Gastroesophageal sphincter (tissue), 3 donors: ENCODE measurements at regions not wholly inside any gene's neighbourhood (a gene's known extent, or its start where the extent isn't known, plus 50 kb on each side); places are given as distances from the start of the nearest gene placed in this dataset.

Source experiments
- EP300 ChIP-seq: sonication (generic); formaldehyde crosslinking; IDR thresholded peaks from one replicate; pipeline ENCODE4 v1.6.1; 2017; ENCODE audit warnings: antibody characterized with exemption, mild to moderate bottlenecking
- POLR2A ChIP-seq, 2 donors: fragments of 450-650 bp; IDR thresholded peaks; one replicate each; pipeline ENCODE4 v1.6.1; 2017; ENCODE audit warnings: antibody characterized with exemption in 2 of 2, mild to moderate bottlenecking in 2 of 2, moderate library complexity in 1 of 2
- POLR2AphosphoS5 ChIP-seq: sonication (generic); formaldehyde crosslinking; IDR thresholded peaks from one replicate; pipeline ENCODE4 v1.6.1; 2017; ENCODE audit warnings: antibody characterized with exemption
- TF ChIP-seq, protein P1 (sequence below), 4 experiments: fragments of 200-600 bp in 2 of 4; fragments of 450-650 bp in 2 of 4; sonication (generic) in 1 of 4; IDR thresholded peaks; one replicate each; pipeline ENCODE4 v1.5.1; 2017 to 2019; ENCODE audit warnings: antibody characterized with exemption in 4 of 4, mild to moderate bottlenecking in 2 of 4, moderate library complexity in 2 of 4

- TF ChIP-seq, protein P1, sequence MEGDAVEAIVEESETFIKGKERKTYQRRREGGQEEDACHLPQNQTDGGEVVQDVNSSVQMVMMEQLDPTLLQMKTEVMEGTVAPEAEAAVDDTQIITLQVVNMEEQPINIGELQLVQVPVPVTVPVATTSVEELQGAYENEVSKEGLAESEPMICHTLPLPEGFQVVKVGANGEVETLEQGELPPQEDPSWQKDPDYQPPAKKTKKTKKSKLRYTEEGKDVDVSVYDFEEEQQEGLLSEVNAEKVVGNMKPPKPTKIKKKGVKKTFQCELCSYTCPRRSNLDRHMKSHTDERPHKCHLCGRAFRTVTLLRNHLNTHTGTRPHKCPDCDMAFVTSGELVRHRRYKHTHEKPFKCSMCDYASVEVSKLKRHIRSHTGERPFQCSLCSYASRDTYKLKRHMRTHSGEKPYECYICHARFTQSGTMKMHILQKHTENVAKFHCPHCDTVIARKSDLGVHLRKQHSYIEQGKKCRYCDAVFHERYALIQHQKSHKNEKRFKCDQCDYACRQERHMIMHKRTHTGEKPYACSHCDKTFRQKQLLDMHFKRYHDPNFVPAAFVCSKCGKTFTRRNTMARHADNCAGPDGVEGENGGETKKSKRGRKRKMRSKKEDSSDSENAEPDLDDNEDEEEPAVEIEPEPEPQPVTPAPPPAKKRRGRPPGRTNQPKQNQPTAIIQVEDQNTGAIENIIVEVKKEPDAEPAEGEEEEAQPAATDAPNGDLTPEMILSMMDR (IDR thresholded peaks at IDR 0.05) = no peak
- TF ChIP-seq POLR2A (IDR thresholded peaks at IDR 0.05) (no peak), EP300 (no peak), POLR2AphosphoS5 (no peak)
Measured at GRCh38 chr11:32188785-32189184, 97.9 kb downstream of the RCN1 start.
